GM12875 (cell line): ENCODE measurements at regions not wholly inside any gene's neighbourhood (a gene's known extent, or its start where the extent isn't known, plus 50 kb on each side); places are given as distances from the start of the nearest gene placed in this dataset.
"Not testable (repeated sequence)": the region's sequence is repeated elsewhere in the genome, so short reads cannot be mapped to it uniquely, and the experiment has no call there.

Experiments used
- H3K4me3 ChIP-seq: one replicate; pipeline ENCODE4 v1.5.1; 2011; ENCODE audit warnings: low read depth, low read length, control low read depth
- TF ChIP-seq, protein P1 (sequence below): IDR thresholded peaks from 2 replicates; pipeline ENCODE4 v1.5.1; 2011; ENCODE audit warnings: low read depth, mild to moderate bottlenecking, control low read depth, inconsistent platforms, low read length, moderate library complexity, borderline replicate concordance; ENCODE audit not compliant: insufficient read depth

DNA sequence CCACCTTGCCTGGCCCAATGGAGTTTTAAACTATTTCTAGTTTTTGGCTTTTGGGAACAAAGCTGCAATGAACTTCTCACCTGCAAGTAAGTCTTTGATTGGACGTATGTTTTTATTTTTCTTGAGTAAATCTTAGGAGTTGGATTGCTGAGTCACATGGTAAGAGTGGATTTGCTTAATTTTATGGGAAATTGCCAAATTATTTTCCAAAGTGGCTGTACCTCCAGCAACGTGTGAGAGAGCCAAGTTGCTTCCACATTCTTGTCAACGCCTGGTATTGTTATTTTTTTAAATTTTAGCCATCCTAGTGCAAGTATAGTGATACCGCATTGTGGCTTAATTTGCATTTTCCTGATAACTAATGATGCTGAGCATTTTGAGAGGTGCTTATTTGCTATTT, 136.6 kb downstream of the LMNTD1 start:
- TF ChIP-seq, protein P1, sequence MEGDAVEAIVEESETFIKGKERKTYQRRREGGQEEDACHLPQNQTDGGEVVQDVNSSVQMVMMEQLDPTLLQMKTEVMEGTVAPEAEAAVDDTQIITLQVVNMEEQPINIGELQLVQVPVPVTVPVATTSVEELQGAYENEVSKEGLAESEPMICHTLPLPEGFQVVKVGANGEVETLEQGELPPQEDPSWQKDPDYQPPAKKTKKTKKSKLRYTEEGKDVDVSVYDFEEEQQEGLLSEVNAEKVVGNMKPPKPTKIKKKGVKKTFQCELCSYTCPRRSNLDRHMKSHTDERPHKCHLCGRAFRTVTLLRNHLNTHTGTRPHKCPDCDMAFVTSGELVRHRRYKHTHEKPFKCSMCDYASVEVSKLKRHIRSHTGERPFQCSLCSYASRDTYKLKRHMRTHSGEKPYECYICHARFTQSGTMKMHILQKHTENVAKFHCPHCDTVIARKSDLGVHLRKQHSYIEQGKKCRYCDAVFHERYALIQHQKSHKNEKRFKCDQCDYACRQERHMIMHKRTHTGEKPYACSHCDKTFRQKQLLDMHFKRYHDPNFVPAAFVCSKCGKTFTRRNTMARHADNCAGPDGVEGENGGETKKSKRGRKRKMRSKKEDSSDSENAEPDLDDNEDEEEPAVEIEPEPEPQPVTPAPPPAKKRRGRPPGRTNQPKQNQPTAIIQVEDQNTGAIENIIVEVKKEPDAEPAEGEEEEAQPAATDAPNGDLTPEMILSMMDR: no peak

GRCh38 chr12:25415004-25415403, 138.1 kb downstream of the LMNTD1 start:
- no peak overlapping the region for H3K4me3 ChIP-seq
- TF ChIP-seq, protein P1: no peak

More for the DNA sequence above, 136.6 kb downstream of the LMNTD1 start:
- no peak overlapping the region for H3K4me3 ChIP-seq

GRCh38 chr12:25412735-25413134, 140.3 kb downstream of the LMNTD1 start:
- no peak overlapping the region for H3K4me3 ChIP-seq
- TF ChIP-seq, protein P1: no peak

- H3K4me3 ChIP-seq: no peak overlapping the region
- TF ChIP-seq, protein P1: no peak
Observed at GRCh38 chr12:25404955-25405354, 148.1 kb downstream of the LMNTD1 start.

DNA sequence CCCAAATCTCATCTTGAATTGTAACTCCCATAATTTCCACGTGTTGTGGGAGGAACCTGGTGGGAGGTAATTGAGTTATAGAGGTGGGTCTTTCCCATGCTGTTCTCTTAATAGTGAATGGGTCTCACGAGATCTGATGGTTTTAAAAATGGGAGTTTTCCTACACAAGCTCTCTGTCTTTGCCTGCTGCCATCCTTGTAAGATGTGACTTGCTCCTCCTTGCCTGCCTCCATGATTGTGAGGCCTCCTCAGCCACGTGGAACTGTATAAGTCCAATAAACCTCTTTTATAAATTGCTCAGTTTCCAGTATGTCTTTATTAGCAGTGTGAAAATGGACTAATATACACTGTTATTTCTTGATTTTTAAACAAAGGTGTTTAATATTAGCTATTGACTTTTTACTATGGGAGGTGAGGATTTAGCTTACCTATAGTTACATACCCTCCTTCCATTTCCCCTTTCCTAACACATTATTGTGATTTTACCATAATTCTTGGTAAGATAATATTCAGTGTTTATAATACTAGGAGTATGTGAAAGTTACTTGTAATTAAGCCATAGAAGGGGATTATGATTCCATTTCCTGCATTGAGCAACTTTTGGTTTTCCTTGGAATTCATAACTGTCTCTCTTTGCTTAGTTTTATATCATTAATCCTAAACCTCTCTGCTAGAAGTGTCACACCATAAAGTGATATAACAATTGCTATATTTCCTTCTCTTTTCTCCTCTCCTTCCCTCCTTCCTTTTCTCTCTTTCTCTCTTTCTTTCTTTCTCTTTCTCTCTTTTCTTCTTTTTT, 151.0 kb upstream of the KRAS start:
- TF ChIP-seq, protein P1: no peak
- no peak overlapping the region for H3K4me3 ChIP-seq

DNA sequence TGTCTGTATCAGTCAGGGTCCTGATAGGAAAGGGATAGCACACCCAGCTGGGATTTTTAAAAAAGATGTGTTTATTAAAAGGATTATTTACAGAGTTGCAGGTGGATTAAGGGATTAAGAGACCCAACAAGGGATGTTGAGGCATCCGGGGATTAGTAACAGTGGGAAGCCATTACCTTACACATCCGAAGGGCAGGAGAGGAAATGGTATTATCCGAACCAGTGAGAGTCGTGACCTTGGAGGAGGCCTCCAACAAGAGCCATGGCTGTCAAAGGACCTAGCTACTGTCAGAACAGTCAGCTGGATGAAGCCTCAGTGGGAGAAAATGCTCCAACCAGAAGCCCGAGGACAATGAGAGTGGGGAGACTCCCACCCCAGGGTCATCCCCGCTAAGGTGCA, 146.3 kb upstream of the KRAS start:
- no peak overlapping the region for H3K4me3 ChIP-seq
- TF ChIP-seq, protein P1: no peak

GRCh38 chr12:25395227-25395626, 144.5 kb upstream of the KRAS start:
- TF ChIP-seq, protein P1: no peak
- H3K4me3 ChIP-seq: no peak overlapping the region

- H3K4me3 ChIP-seq: not testable (repeated sequence)
Observed at GRCh38 chr12:25394775-25395174, 144.0 kb upstream of the KRAS start.
